Mesenchymal stem cell (in vitro differentiated cells and primary cell): ENCODE measurements at regions not wholly inside any gene's neighbourhood (a gene's known extent, or its start where the extent isn't known, plus 50 kb on each side); places are given as distances from the start of the nearest gene placed in this dataset.

ENCODE experiments used
- DNase-seq: peaks from one replicate; pipeline ENCODE4 v3.0.0-alpha.2; 2013
- H2AFZ ChIP-seq: one replicate; pipeline ENCODE4 v1.6.1; 2013; ENCODE audit warnings: low read depth, mild to moderate bottlenecking, control low read depth, inconsistent platforms, low read length, moderate library complexity
- H2AK5ac ChIP-seq: 2 replicates; pipeline ENCODE4 v1.6.1; 2013; ENCODE audit warnings: low read length, moderate library complexity, mild to moderate bottlenecking, inconsistent platforms; ENCODE audit not compliant: severe bottlenecking
- H2BK120ac ChIP-seq: one replicate; pipeline ENCODE4 v1.6.1; 2013; ENCODE audit warnings: low read depth, mild to moderate bottlenecking, inconsistent platforms, low read length, moderate library complexity
- H2BK12ac ChIP-seq, 2 experiments: one replicate each; pipeline ENCODE4 v1.6.1; 2013; ENCODE audit warnings: inconsistent platforms in 2 of 2, low read length in 2 of 2, mild to moderate bottlenecking in 2 of 2, moderate library complexity in 2 of 2, control low read depth in 1 of 2
- H2BK15ac ChIP-seq: one replicate; pipeline ENCODE4 v1.6.1; 2013; ENCODE audit warnings: mild to moderate bottlenecking, low read depth, inconsistent platforms; ENCODE audit not compliant: poor library complexity, severe bottlenecking
- H2BK5ac ChIP-seq: 2 replicates; pipeline ENCODE4 v1.6.1; 2013; ENCODE audit warnings: low read depth, mild to moderate bottlenecking, low read length, control low read depth, inconsistent platforms; ENCODE audit not compliant: poor library complexity, severe bottlenecking
- H3K14ac ChIP-seq, 2 experiments: one replicate each; pipeline ENCODE4 v1.6.1; 2013; ENCODE audit warnings: inconsistent platforms in 2 of 2, low read length in 2 of 2, control low read depth in 1 of 2, mild to moderate bottlenecking in 1 of 2, moderate library complexity in 1 of 2
- H3K18ac ChIP-seq, 2 experiments: one replicate each; pipeline ENCODE4 v1.6.1; 2013; ENCODE audit warnings: inconsistent platforms in 2 of 2, low read length in 2 of 2, control low read depth in 1 of 2, low read depth in 1 of 2, mild to moderate bottlenecking in 1 of 2
- H3K23ac ChIP-seq, 2 experiments: one replicate each; pipeline ENCODE4 v1.6.1; 2013; ENCODE audit warnings: inconsistent platforms in 2 of 2, low read length in 2 of 2, mild to moderate bottlenecking in 2 of 2, moderate library complexity in 2 of 2, control low read depth in 1 of 2
- H3K27ac ChIP-seq: 2 replicates; pipeline ENCODE4 v1.5.1; 2013; ENCODE audit warnings: mild to moderate bottlenecking, moderate library complexity, low read length, control low read depth, inconsistent platforms; ENCODE audit not compliant: poor library complexity, severe bottlenecking
- H3K27me3 ChIP-seq, 2 experiments: 2 replicates each; pipeline versions ENCODE4 v1.6.1 to v1.7.0; 2013; ENCODE audit warnings: low read length in 2 of 2, mild to moderate bottlenecking in 2 of 2, moderate library complexity in 2 of 2, control low read depth in 1 of 2, inconsistent platforms in 1 of 2; ENCODE audit not compliant: control insufficient read depth in 1 of 2, insufficient read depth in 1 of 2
- H3K36me3 ChIP-seq, 2 experiments: 2 replicates each; pipeline versions ENCODE4 v1.6.1 to v1.7.0; 2013; ENCODE audit warnings: low read length in 2 of 2, control low read depth in 1 of 2, inconsistent platforms in 1 of 2, low read depth in 1 of 2, mild to moderate bottlenecking in 1 of 2; ENCODE audit not compliant: insufficient read depth in 2 of 2, control insufficient read depth in 1 of 2
- H3K4ac ChIP-seq, 2 experiments: one replicate each; pipeline ENCODE4 v1.6.1; 2013; ENCODE audit warnings: inconsistent platforms in 2 of 2, low read length in 2 of 2, mild to moderate bottlenecking in 2 of 2, moderate library complexity in 2 of 2, control low read depth in 1 of 2, low read depth in 1 of 2
- H3K4me1 ChIP-seq: 2 replicates; pipeline ENCODE4 v1.6.1; 2013; ENCODE audit warnings: low read depth, low read length, control low read depth; ENCODE audit not compliant: control insufficient read depth, insufficient read depth
- H3K4me2 ChIP-seq: 2 replicates; pipeline ENCODE4 v1.6.1; 2013; ENCODE audit warnings: low read length, mild to moderate bottlenecking, inconsistent platforms; ENCODE audit not compliant: poor library complexity, severe bottlenecking
- H3K4me3 ChIP-seq, 2 experiments: 2 replicates each; pipeline versions ENCODE4 v1.5.1 to v1.7.0; 2013; ENCODE audit warnings: low read length in 2 of 2, mild to moderate bottlenecking in 2 of 2, control low read depth in 1 of 2, low read depth in 1 of 2; ENCODE audit not compliant: insufficient read depth in 1 of 2
- H3K79me1 ChIP-seq: replicated peaks from 2 replicates; pipeline ENCODE4 v1.6.1; 2013; ENCODE audit warnings: mild to moderate bottlenecking, control low read depth, low read length, inconsistent platforms; ENCODE audit not compliant: poor library complexity, severe bottlenecking
- H3K9ac ChIP-seq: 2 replicates; pipeline ENCODE4 v1.7.0; 2013; ENCODE audit warnings: mild to moderate bottlenecking, low read length, moderate library complexity
- H3K9me3 ChIP-seq: 2 replicates; pipeline ENCODE4 v1.7.0; 2013; ENCODE audit warnings: mild to moderate bottlenecking, low read length; ENCODE audit not compliant: control insufficient read depth
- H4K8ac ChIP-seq: one replicate; pipeline ENCODE4 v1.6.1; 2013; ENCODE audit warnings: inconsistent platforms, mild to moderate bottlenecking, low read length, moderate library complexity
- H4K91ac ChIP-seq: one replicate; pipeline ENCODE4 v1.6.1; 2013; ENCODE audit warnings: mild to moderate bottlenecking, low read length, inconsistent platforms
- WGBS: methylation state at CpG from one replicate; pipeline ENCODE4 v1.1.7; 2013; ENCODE audit warnings: mixed read lengths; 5-methylcytosine and 5-hydroxymethylcytosine counted together

DNA sequence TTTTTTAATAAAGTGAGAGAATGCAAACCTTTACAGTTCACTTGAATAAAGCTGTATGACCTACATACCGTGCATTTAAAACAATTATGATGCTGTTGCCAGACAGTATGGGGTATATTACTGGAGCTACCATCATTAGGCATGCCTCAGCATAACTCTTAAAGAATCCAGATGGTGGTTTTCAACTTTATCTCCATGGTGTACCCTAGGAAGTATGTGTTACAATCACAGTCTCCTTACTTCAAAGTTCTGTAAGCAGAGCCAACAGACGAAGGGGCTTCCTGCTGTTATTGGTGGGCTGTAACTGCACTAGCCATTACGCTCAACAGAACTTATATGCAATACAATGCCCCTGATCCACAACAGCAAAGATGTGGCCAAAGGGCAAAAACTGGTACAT, 803.3 kb downstream of the DTWD2 start:
- WGBS = 79% methylated on average over 3 of the region's 3 CpGs
- H2AFZ ChIP-seq = no peak overlapping the region
- no peak overlapping the region for H3K14ac ChIP-seq
- H3K23ac ChIP-seq = no peak overlapping the region
- H3K27ac ChIP-seq = no peak overlapping the region
- no peak for DNase-seq
- H3K36me3 ChIP-seq = no peaks in the 10 kb centered on the region
- H3K4me3 ChIP-seq = no peak overlapping the region
- H4K91ac ChIP-seq = no peak overlapping the region
- no peak overlapping the region for H2BK12ac ChIP-seq
- H3K9me3 ChIP-seq = no peaks in the 10 kb centered on the region
- H3K4ac ChIP-seq = no peak overlapping the region
- H3K27me3 ChIP-seq = no peaks in the 10 kb centered on the region
- H2BK120ac ChIP-seq = no peak overlapping the region
- no peak overlapping the region for H3K4me2 ChIP-seq
- H4K8ac ChIP-seq = no peak overlapping the region
- no peaks in the 10 kb centered on the region for H3K79me1 ChIP-seq
- H3K18ac ChIP-seq = no peak overlapping the region
- H3K4me1 ChIP-seq = no peaks in the 10 kb centered on the region
- no peak overlapping the region for H2AK5ac ChIP-seq
- H2BK5ac ChIP-seq = no peak overlapping the region
- no peak overlapping the region for H2BK15ac ChIP-seq
- H3K9ac ChIP-seq = no peak overlapping the region

DNA sequence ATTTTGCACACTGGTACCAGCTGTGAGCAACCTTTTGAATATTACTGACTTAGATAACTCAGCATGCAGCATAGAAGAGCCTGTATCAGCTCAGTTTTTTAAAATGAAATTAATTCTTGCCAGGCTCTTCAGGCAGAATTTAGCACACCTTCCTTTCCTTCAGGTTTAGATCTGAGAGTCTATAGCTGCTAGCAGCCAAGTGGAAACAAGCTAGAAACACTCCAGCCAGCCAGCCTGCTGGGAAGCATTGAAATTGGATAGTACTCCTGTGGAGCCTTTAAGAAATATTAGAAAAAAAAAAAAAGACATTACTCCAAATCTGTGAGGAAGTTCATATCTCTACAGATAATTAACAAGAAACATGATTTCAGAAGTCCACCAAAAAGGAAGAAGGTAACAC, 812.2 kb downstream of the DTWD2 start:
- H3K4ac ChIP-seq = no peak overlapping the region
- no peak overlapping the region for H3K18ac ChIP-seq
- H4K8ac ChIP-seq = no peak overlapping the region
- no peak overlapping the region for H4K91ac ChIP-seq
- DNase-seq = no peak
- no peak overlapping the region for H3K14ac ChIP-seq
- no peak overlapping the region for H2AK5ac ChIP-seq
- H2BK12ac ChIP-seq = no peak overlapping the region
- H2BK120ac ChIP-seq = no peak overlapping the region
- no peak overlapping the region for H2BK15ac ChIP-seq
- H3K27ac ChIP-seq = no peak overlapping the region
- no peak overlapping the region for H3K23ac ChIP-seq
- no peak overlapping the region for H3K4me3 ChIP-seq
- H3K27me3 ChIP-seq = no peaks in the 10 kb centered on the region
- H3K79me1 ChIP-seq = no peaks in the 10 kb centered on the region
- no peak overlapping the region for H2BK5ac ChIP-seq
- no peak overlapping the region for H3K4me2 ChIP-seq
- no peaks in the 10 kb centered on the region for H3K9me3 ChIP-seq
- H3K4me1 ChIP-seq = no peaks in the 10 kb centered on the region
- no peak overlapping the region for H3K9ac ChIP-seq
- no peaks in the 10 kb centered on the region for H3K36me3 ChIP-seq
- H2AFZ ChIP-seq = no peak overlapping the region

DNA sequence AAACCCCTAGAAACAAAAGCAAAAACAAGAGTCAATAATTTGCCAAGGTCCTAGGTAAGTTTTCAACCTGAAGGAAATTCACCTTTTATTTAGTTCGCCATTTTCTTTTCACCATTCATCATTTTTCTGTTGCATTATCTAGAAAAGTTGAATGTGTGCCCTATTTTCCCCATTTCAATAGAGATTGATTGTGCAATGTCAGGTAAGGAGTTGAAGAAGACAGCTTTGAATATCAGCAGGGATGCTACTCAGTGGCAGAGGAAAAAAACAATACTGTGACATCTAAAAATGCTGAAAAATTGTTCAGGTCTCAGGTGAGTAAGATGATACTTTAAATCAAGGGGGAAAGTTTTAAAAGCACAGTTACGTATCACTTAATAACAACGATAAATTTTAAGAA, 813.7 kb downstream of the DTWD2 start:
- Histone ChIP-seq H3K9ac (no peak overlapping the region), H2BK120ac (no peak overlapping the region), H3K79me1 (no peaks in the 10 kb centered on the region), H3K4me2 (no peak overlapping the region), H2BK15ac (no peak overlapping the region), H4K8ac (no peak overlapping the region), H3K4me1 (no peaks in the 10 kb centered on the region), H3K4me3 (no peak overlapping the region), H3K9me3 (no peaks in the 10 kb centered on the region), H3K14ac (no peak overlapping the region), H2BK5ac (no peak overlapping the region), H3K23ac (no peak overlapping the region), H2AK5ac (no peak overlapping the region), H2BK12ac (no peak overlapping the region), H3K36me3 (no peaks in the 10 kb centered on the region), H4K91ac (no peak overlapping the region), H3K27me3 (no peaks in the 10 kb centered on the region), H2AFZ (no peak overlapping the region), H3K27ac (no peak overlapping the region), H3K4ac (no peak overlapping the region), H3K18ac (no peak overlapping the region)
- DNase-seq = no peak
- WGBS = no CpG with 5 or more reads among the region's 3 CpGs

DNA sequence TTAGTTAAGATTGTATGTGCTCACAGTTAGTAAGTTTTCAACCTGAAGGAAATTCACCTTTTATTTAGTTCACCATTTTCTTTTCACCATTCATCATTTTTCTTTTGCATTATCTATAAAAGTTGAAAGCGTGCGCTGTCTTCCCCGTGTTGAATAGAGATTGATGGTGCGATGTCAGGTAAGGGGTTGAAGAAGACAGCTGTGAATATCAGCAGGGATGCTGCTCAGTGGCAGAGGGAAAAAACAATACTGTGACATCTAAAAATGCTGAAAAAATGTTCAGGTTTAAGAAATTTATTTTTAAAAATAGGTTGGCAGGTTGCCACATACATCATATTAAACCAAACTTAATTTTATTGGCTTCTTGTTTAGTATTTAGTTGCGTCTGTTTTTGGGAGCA, 815.0 kb downstream of the DTWD2 start:
- H4K8ac ChIP-seq = no peak overlapping the region
- no peak overlapping the region for H3K14ac ChIP-seq
- no peak overlapping the region for H3K27ac ChIP-seq
- H3K4me1 ChIP-seq = no peaks in the 10 kb centered on the region
- H3K4ac ChIP-seq = no peak overlapping the region
- H2BK120ac ChIP-seq = no peak overlapping the region
- DNase-seq = no peak
- H3K79me1 ChIP-seq = no peaks in the 10 kb centered on the region
- WGBS = 97% methylated on average over 4 of the region's 5 CpGs
- no peak overlapping the region for H3K4me3 ChIP-seq
- H2BK12ac ChIP-seq = no peak overlapping the region
- H3K4me2 ChIP-seq = no peak overlapping the region
- H3K9ac ChIP-seq = no peak overlapping the region
- no peak overlapping the region for H4K91ac ChIP-seq
- no peak overlapping the region for H3K23ac ChIP-seq
- no peak overlapping the region for H2BK15ac ChIP-seq
- no peak overlapping the region for H2BK5ac ChIP-seq
- H3K9me3 ChIP-seq = no peaks in the 10 kb centered on the region
- no peak overlapping the region for H3K18ac ChIP-seq
- no peak overlapping the region for H2AFZ ChIP-seq
- no peaks in the 10 kb centered on the region for H3K27me3 ChIP-seq
- H3K36me3 ChIP-seq = no peaks in the 10 kb centered on the region
- H2AK5ac ChIP-seq = no peak overlapping the region
